ENCODE measurements at regions not wholly inside any gene's neighbourhood (a gene's known extent, or its start where the extent isn't known, plus 50 kb on each side); places are given as distances from the start of the nearest gene placed in this dataset.
"Not testable (repeated sequence)": the region's sequence is repeated elsewhere in the genome, so short reads cannot be mapped to it uniquely, and the experiment has no call there.

DNA sequence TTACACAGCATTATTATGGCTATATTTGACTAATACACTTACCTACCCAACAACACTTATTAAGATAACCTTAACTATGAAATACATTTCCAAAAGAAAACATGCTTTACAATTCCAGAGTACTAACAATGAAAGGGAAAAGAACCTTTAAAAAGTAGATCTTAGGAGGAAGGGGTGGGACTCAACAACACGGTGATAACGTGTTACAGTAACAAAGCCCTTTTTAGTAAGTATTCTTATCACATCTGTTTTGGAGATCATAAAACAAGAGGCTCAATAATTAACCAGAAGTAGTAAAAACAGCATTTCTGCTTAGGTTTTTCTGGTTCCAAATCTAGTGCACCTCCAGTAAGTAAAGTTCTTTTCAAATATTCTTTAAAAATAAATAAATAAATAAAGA, 202.1 kb upstream of the SLC7A11 start:
- DNase-seq (ENCODE audit: low read depth): no peak

DNA sequence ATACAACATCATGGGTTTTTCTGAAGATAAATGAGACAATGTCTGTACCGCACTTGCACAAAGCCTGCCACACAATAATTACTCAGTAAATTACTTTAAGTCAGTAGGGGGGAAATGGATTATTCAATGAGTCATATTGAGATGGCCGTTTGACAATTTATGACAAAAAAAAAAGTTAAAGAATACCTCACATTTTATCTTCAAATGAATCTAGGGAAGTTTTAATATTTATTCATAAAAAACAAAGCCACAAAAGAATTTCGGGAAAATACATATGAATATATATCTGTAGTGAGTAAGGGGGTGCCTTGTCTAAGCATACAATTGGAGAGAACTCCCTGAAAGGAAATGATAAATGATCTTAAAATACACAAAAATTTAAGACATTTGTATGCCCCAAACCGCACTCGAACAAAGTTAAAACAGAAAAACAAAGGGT, 197.0 kb upstream of the SLC7A11 start:
- no peak for DNase-seq (ENCODE audit: low read depth)

DNA sequence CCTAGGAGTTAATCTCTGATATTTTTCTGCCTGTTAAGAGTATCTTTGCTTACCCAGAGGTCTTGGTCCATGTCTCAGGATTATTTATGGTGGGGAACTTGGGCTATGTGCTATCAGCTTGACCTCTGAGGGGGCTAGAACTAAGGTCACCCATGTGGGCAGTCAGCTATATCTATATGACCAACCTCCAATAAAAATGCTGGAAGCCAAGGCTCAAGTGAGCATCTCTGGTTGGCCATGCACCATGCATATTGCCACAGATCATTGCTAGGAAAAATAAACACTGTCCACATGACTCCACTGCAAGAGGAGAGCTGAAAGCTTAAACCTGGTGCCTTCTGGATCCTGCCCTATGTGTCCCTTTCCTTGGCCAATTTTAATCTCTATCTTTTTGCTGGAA, 196.5 kb upstream of the SLC7A11 start:
- no peak for DNase-seq (ENCODE audit: low read depth)

DNA sequence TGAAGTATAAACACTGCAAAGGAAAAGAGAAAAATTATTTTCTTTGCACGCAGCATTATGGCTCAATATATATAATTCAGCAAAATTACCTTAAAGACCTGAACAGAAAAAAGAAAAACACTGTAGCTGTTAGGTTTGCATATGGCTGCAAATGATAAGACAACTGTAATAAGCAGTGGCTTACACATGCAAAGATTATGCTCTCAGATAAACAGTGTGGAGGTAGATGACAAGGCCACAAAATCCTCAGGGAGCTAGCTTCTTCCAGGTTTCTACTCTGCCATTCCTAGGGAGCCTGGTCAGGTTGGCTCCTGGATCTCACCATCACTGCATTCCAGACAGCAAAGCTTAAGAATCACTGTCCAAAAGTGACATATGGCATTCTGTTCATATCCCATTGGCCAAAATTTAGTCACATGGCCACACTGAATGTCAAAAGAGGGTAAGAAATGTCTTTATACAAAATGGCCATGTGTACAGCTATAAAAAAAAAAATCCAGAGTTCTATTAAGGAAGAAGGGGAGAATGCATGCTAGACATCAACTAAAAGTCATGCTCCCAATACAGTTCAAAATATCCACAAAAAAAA, 195.2 kb upstream of the SLC7A11 start:
- no peak for DNase-seq (ENCODE audit: low read depth)

DNA sequence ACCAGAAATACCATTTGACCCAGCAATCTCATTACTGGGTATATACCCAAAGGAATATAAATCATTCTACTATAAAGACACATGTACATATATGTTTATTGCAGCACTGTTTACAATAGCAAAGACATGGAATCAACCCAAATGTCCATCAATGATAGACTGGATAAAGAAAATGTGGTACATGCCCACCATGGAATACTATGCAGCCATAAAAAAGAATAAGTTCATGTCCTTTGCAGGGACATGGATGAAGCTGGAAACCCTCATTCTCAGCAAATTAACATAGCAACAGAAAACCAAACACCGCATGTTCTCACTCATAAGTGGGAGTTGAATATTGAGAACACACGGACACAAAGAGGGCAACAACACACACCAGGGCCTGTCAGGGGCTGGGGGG, 193.6 kb upstream of the SLC7A11 start:
- not testable (repeated sequence) for DNase-seq (ENCODE audit: low read depth)

DNA sequence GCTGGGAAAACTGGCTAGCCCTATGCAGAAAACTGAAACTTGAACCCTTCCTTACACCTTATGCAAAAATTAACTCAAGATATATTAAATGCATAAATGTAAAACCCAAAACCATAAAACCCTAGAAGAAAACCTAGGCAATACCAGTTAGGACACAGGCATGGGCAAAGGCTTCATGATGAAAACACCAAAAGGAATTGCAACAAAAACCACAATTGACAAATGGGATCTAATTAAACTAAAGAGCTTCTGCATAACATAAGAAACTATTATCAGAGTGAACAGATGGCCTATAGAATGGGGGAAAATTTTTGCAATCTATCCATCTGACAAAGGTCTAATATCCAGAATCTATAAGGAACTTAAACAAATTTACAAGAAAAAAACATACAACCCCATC, 192.9 kb upstream of the SLC7A11 start:
- not testable (repeated sequence) for DNase-seq (ENCODE audit: low read depth)

DNA sequence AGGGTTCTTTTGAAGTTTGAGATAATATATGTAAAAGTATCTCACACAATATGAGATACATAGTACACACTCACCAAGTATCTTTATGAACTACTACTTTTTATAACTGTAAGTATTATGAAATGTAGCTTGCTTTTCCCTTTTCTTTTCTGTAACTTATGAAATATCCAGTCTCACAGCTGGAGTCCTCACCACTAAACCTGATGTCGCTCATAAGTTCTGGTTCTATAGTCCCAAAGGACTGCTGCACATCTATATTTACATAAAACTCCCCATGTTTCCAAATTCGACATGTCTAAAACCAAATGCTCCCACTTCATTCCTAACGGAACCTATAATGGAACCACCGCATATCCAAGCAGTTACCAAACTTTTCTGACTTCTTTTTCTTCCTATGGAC, 186.5 kb upstream of the SLC7A11 start:
- DNase-seq (ENCODE audit: low read depth): no peak

DNA sequence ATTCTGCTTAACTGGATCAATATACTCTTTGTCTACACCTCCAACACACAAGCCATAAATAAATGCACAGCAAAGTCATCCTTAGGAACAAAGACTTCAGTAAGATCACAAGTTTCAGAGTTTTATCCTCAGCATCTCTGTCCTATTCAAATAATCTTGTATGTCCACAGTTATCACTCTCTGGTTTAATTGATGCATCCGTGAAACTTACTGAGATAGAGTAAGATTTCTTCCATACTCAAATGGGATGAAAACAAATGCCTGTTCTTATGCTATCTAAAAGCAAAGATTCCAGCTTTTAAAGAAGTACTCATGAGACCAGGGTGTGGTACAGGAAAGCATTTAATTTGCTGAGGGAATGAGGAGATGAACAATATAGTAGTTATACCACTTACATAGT, 184.6 kb upstream of the SLC7A11 start:
- DNase-seq (ENCODE audit: low read depth): no peak

DNA sequence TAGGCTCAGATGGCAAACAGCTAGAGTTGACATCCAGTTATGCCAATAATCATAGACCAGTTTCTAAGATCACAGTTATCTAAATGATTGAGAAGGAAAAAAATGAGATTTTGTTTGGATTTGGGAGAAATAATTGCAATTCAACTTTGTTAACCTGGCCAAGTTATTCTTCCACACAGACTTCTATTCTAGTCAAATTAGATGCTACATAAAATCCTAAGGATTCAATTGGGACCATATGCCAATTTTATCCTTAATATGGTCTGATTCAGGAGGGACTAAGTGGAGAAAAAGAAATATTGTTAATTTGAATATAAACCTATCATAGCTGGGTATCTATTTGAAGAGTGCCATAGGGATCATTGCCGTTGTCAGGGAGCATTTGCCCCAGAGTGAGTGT, 178.3 kb upstream of the SLC7A11 start:
- no peak for DNase-seq (ENCODE audit: low read depth)

DNA sequence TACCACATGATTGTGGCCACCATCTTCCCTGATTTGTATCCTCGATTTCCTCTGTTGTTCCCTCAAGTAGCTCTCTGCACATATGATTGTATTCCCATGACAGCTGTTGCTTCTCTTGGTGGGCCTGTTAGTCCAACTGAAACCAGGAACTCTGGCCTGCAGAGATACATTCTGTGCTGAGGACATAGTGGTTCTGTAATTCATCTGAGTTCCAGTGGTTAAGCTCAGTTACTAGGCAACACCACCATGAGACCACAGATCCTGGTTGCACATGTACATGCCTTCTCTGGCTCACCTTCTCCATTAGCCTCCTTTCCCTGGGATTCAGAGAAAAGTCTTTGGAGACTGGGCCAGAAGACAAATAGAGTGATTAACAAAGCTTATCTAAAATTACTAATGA, 172.1 kb upstream of the SLC7A11 start:
- no peak for DNase-seq (ENCODE audit: low read depth)

DNA sequence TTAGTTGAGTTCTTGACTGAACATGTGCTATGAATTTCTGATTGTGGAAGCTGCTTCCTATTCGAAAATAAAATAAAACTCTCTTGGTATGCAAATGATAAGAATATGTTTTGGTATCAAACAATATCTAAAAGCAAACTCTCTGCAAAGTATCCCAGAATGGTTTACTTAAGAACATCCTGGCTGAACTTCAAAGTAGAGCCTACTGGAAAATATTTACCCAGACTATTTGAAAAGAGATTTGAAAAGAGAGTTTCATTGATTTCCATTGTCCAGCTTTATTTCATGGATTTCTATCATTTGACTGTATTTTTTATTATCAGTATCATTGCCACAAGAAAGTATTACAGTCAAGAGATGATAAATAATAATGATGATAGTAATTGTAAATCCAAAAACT, 171.1 kb upstream of the SLC7A11 start:
- no peak for DNase-seq (ENCODE audit: low read depth)

DNA sequence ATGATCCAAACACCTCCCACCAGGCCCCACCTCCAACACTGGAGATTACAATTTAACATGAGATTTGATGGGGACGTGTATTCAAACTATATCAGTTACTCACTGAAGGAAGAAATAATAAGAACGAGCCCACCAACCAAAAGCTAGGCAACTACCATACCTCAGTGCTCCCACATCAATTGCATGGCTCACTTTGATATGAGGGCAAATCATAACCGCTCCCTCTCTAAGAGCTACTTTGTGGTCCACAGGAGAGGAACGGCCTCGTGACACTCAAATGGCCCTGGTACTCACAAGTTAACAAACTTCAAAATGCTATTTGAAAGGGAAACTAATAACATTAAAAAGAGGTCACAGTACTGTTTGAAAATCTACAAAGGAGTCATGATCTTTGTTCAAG, 170.7 kb upstream of the SLC7A11 start:
- DNase-seq (ENCODE audit: low read depth): no peak

DNA sequence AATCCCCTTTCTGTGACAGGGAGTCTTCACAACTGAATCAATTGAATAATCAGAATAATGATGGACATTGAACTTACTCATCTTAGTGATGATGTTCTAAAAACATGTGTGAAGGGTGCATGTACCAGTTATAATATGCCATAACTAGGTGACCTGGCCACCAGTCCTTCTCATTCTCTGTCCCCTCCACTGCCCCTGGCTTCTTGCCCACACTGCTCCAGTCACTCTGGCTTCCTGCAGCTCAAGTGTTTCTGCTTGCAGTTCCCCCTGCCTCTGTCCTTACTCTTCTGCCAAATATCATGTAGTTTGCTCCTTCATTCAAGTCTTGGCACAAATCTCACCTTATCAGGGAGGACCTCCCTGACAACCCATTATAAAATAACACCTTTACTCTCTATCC, 168.1 kb upstream of the SLC7A11 start:
- DNase-seq (ENCODE audit: low read depth): no peak

DNA sequence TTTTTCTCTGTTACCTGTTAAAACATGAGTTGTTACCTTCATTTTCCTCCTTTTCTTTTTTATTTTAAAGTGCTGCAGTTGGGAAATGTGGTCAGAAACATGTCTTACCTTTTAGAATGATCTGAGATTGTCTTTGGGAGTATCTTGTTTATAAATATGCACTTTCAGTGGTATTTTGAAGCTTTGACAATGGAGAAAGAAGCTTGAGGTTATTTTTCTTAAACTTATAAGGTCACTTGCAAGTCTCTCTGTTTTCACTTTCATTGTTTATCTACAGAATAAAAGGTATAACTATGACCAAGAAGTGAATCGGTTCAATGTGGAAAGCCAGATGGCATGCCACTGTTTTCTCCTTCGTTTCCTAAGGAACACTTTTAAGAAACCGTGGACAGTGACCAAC, 167.5 kb upstream of the SLC7A11 start:
- no peak for DNase-seq (ENCODE audit: low read depth)

DNA sequence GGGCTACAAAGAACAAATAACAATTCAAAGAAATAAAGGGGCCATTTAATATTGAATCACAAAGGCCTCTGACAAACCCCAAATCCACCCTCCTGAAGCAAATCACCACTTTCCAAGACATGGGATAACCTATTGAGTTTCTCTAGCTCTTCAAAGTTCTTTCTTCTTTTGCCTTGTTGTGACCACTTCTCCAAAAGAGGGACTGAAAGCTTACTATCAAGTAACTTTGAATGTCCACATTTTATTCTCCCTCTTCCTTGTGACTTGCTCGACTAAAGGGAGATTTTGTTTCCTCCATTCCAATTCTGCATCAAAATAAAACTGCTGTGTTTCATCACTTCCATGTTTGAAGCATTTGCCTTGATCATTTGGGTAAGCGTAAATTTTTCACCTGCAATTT, 166.6 kb upstream of the SLC7A11 start:
- no peak for DNase-seq (ENCODE audit: low read depth)

DNA sequence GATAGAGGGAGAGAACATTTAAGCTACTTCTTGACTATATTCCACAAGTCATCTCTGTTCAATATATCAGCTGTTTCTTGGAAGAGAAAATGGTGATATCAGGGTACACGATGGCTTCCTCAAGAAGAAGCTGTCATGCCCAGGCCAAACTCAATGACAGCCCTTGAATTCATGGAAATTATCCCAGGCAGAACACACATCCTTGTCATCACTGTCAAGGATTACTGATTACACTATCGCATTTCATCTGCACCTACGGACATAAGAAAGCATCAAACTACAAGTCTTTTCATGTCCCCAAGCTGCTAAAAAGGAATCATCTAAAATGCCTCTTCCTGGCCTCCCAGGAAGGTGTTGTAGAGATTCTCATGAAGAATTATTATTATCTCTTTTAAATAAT, 165.2 kb upstream of the SLC7A11 start:
- no peak for DNase-seq (ENCODE audit: low read depth)

DNA sequence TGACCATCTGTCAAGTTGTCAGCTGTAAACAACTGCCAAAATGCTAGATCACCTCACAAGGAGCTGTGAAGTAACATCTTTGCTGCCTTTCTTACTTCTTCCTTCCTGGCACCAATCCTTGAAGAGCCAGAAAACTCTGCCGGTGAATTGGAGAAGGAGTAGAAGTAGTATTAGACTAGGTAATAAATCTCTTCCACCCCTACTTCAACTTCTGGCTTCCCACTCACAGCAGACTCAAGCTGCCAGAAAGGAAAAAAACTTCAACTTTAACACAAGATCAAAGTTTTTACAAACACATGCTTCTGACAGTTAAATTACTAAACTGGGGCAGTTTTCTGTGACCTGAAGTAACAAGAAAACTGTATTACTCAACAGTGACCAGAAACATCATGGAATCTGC, 164.7 kb upstream of the SLC7A11 start:
- DNase-seq (ENCODE audit: low read depth): no peak

DNA sequence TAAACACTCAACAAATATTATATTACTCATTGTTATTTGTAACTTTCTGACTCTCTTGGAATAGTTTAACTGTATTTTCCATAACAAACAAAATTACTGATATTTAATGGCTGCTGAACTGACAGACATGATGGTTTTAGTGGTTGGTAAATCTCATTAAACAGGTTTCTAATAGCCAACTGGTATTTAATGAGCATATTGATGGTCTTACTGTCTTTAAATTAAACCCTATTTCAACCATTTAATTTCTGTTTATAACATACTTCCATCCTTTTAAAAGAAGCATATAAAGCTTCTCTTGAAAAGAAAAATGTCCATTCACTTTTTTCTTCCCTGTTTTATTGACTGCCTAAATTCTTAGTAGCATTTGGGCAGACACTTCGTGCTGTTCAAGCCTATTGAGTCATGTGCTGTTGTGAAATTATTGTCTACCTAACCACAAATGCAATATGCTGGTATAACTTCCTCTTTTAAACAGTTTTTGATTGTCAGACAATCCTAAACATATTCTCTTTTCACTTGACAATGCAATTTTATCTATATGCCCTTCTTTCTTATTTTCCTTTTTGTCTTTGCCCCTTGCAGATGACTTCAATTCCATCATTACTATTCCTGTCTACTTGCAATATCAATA, 163.9 kb upstream of the SLC7A11 start:
- no peak for DNase-seq (ENCODE audit: low read depth)

DNA sequence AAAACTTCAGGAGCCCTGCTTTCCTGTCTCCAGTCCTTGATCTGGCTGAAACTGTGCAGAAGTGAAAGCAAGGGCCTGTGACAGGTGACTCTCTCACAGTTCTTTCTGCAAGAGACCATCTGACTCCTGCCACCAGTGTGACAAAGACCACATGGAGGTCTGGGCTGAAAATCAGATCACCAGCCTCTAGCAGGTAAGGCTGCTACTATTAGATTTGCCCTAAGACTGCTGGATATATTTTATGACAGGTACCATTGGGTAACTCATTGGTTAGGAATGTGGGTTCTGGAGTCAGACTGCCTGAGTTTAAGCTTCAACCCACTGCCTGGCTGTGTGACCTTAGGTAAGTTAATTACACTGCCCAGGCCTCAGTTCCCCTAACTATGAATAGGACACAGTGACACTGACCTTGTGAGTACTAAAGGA, 163.3 kb upstream of the SLC7A11 start:
- DNase-seq (ENCODE audit: low read depth): no peak

DNA sequence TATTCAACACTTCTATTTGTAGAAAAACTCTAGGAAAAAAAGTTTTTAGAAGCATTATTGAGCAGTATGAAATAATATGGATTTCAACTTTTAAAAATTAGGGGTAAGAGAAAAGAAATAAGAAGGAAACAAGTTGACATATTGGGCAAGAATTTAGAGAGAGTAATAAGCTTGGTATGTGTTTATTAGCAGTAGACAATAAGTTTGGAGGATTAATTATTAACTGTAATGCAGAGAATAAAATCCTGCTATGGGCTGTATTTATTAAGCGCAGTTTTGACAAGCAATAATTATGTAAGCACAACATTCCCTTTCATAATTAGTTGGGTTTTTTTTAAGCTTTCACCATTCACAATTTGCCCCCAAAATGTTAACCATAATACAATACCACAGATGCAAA, 162.7 kb upstream of the SLC7A11 start:
- DNase-seq (ENCODE audit: low read depth): no peak

DNA sequence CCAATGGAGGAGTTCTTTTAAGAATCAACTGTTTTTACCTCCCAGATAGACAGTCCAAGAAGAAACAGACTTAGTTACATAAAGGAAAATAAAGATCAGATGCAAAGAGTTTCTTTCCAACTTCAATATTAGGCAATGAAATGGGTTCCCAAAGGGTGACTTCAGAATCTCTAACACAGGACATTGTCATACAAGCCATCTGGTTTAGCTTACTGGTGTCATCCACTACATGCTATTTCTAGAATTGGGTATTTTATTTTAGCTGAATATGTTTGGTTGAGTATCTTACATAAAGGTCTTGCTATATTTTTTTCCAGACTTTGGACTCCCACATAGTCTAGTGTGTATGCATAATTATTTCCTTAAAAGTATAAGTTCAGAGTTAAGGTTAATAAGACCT, 162.1 kb upstream of the SLC7A11 start:
- DNase-seq (ENCODE audit: low read depth): no peak

DNA sequence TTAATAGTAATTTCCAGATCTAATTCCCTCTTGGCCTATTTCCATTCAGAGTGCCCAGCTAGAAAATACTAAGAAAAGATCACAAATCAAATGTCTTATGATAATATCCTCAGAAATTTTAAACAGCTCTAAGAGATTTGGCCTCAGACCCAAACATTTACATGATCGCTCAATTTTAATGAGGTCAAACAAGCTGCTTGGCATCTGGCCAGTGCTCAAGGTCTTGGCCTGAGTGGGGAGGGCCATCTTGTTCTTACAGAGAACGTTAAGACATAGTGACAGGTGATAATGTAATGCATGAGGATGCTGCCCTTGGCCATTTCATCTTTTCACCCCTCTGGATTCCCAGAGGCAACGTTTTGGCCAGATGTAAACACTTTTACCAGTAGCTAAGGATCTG, 159.2 kb upstream of the SLC7A11 start:
- DNase-seq (ENCODE audit: low read depth): no peak

DNA sequence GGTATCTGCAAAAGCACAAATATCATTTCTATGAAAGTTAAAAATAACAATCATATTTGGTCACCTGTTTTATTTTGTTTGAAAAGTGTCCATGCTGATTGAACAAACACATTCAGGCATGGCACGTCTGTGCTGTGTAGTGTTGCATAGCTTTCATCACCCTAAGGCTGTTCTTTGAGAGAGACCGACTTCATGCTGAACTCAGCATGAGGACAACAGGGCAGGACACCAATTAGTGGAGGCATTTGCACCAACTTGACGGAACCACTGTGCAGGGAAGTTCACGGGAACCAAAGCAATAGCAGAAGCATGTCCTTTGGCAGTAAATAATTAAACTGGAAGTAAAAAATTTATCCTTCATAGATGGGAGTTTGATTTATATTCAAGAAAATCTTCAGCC, 158.4 kb upstream of the SLC7A11 start:
- DNase-seq (ENCODE audit: low read depth): no peak

DNA sequence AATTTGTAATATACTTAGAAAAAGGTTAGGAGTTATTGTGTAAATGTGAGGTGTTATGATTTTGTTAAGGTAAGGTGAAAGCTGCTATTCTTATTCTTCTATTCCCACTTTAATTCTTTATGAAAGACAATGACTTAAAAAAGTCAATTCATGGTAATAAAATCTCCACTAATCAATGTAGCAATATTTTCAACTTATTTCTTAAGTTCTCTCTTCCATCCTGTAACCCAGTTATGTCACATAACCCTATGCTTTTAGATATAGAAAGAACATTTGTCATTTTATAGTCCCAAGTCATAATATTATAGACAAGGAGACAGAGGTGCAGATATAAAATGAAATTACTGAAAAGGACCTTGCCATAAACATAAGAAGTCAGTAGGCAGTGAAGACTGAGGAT, 157.9 kb upstream of the SLC7A11 start:
- no peak for DNase-seq (ENCODE audit: low read depth)
